NCI-H2196 treated with DMSO at 0.1 percent for 48 hours (cell line): ENCODE measurements at regions not wholly inside any gene's neighbourhood (a gene's known extent, or its start where the extent isn't known, plus 50 kb on each side); places are given as distances from the start of the nearest gene placed in this dataset.

Experiments
- DNase-seq: peaks from one replicate; lab custom pipeline; 2025; ENCODE audit not compliant: unreplicated experiment; lab: John Stamatoyannopoulos, UW

GRCh38 chr13:80671773-80672172 lies 330.8 kb upstream of the SPRY2 start:
- no peak for DNase-seq

DNA sequence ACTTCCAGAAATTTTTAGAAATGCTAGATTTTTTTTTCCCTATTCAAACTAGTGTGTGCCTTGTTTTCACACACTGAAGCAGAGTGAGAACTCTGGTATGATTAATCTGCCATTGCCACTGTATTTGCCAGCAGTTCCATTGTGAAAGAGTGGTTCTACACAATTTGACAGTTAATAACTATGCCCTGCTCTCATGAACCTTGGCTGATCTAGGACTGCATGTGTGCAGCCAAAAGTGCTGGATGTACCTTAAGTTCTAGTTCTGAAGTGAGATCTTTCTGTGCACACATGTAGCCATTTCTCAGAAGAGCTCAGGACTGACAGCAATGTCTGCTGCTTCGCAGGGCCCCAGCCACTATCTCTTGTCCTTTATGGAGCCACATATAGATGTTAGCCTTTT lies 328.2 kb upstream of the SPRY2 start:
- no peak for DNase-seq

DNA sequence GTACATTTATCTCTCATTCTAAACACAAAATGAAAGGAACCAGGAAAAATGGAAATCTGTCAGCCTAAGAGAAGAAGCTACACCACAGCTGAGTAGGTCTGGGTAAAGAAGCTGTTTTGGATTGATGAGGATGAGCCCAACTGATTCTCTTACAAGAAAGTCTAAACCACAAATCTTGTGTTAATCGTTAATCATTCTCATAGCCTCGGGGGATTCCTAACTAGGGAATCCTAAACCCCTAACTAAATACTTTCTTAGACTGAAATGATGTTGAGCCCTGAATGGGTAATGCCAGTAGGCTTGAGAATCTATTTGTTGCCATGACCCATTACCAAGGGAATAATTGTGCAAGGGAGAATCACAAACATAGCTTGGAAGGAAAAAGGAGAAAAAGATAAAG lies 327.5 kb upstream of the SPRY2 start:
- no peak for DNase-seq

DNA sequence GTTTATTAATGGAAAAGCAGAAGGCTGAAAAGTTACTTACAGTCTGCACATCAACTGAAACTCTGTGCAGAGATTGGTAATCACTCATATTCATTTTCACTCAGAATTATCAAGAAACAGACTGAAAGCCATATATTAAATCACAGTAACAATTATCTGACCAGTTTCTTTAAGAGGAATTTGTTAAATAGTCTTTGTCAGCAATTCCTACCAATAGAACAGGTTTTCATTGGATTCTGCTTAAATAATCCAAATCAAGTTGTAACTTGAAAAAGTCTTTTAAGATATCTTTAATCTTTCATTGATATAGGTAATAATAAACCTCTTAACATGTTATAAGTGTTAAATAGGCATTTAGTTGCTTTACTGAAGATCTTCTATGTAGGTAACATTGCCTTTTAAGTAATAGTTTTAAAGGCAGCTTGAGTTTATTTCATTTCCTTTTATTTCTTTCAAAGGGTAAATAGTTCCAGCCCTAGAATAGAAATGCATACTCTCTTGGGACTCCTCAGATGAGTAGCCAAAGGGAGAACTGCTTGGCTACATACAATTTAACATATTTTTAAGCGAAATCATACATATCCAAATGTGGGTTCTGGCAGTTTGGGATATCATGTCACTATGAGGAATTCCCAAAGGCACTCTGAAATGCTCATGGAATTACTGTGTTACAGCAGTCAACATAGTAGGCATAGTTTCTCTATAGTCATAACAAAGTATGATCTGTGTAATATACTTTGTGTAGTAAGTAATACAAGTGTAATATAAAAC lies 326.0 kb upstream of the SPRY2 start:
- no peak for DNase-seq

- no peak for DNase-seq
Observed at GRCh38 chr13:80665792-80666333, 324.9 kb upstream of the SPRY2 start.

DNA sequence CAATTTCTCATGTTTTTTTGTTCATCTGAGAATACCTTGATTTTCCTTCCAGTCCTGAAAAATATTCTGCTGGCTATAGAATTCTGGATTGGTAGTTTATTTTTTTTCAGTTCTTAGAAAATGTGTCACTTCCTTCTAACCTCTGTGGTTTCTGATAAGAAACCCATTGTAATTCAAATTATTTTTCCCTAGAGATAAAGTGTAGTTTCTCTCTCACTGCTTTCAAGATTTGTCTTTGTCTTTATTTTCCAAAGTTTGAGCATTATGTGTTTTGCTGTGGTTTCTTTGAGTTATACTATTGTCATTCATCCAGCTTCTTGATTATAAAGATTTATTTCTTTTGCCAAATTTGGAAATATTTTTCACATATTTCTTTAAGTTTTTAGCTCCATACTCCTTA lies 324.0 kb upstream of the SPRY2 start:
- DNase-seq: no peak

GRCh38 chr13:80663788-80664187 lies 322.9 kb upstream of the SPRY2 start:
- DNase-seq: no peak

GRCh38 chr13:80658705-80659104 lies 317.8 kb upstream of the SPRY2 start:
- DNase-seq: no peak

DNA sequence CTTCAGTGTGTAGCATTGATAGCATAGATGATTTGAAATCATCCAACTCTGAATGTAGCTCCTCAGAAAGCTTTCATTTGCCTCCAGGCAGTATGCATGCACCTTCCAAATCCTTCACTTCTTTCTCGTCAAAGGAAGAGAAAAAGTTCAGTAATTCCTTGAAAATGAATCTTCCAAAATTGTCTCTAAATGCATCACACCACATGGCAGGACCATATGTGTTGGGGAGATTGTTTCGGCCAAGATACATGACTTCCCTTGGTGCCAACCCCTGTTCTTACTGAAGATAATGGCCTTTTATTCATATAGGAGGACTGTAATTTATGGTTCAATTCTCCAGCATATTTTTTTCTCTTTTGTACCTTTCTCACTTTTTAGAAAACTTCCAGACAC lies 315.6 kb upstream of the SPRY2 start:
- DNase-seq: no peak

GRCh38 chr13:80655778-80656511 lies 315.0 kb upstream of the SPRY2 start:
- no peak for DNase-seq

DNA sequence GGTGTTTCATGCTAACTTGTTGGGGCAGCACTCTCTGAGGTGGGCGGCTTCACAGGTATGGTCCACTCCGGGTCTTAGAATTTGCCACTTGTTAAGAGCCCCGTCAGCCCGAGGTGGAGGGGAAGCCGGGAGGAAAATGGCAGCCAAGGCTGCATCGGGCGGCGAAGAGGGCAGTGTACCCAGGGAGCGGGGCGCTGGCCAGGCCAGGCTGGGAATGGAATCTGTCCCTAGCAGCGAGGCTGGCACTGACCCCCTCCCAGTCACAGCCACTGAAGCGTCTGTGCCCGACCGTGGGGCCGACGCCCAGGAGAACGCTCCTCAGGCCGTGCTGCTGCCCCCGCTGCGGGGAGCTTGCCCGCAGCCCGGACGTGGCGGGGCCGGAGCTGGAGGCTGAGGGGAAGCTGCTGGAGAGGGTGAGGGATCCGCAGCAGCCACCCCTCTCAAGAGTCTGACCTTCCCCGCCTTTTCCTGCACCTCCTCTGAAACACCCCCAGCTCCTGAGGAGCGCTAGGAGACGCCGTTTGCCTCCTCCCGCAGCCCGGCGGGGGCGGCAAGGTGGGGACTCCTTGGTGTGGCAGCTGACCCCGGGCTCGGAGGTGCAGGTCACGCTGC lies 313.8 kb upstream of the SPRY2 start:
- no peak for DNase-seq

DNA sequence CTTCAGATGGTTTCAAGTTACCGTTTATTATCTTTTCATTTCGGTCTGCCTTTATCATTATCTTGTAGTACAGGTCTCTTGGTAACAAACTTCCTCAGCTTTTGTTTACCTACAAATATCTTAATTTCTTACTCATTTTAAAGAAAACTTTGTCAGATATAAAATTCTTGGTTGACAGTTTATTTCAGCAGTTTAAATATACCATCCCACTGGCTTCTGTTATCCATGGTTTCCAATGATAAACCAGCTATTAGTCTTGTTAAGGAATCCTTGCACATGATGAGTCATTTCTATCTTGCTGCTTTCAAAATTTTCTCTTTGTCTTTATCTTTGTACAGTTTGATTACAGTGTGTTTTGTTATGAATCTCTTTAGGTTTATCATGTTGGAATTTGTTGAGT lies 308.3 kb upstream of the SPRY2 start:
- no peak for DNase-seq

DNA sequence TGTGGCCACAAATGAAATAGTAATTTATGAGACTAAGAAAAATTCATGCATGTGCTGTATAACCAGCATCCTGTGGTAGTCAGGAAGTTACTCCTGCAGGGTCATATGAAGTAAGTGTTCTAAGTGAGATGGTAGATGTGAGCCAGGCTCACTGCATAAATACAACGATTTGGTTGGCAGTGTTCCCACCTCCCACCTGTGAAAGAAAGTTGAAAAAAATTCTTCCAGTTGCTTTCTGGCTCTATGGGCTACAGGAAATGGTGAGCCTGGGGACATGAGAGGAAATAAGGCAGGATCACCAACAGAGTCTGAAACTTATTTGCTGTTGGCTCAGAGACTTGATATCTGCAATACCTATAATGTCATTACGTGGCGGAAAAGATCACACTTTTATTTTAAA lies 301.7 kb upstream of the SPRY2 start:
- no peak for DNase-seq

- DNase-seq: no peak
Observed at GRCh38 chr13:80633251-80633650, 292.3 kb upstream of the SPRY2 start.

DNA sequence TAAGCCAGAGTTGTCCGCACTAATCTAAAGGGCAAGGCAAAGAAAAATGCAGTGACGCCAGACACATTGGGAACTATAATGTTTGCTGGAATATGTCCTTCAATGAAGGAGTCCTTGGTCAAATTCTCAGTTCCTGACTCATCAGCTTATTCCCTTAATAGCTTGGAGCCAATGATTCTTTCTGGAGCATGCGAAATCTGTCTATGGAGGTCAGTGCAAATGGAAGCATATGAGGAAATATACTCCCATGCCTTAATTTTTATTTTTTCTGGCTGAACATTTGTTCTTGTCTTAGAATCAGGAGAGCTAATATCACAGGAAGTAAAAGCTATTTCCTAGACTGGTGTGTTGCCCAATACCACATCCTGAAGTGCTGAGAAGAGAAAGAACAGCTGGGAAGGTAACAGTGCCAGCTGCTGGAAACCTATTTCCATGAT lies 289.8 kb upstream of the SPRY2 start:
- no peak for DNase-seq

DNA sequence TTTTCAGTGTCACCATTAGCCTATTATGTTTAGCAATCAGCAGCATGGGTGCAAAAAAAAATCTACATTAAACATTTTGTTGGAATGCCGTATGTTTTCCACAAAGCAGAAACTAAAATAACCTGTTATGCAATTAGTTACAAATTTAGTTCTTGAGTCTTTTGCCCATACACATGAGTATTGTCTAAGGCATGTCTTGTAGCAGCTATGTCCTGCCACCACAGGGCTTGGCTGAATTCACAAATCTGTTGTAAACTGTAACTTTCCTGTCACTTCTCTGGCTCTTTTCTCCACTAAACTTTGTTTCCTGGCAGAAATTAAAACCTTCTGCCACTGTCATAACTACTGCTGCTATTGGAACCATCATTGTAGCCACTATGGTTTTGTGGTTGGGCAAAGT lies 277.9 kb upstream of the SPRY2 start:
- DNase-seq: no peak

DNA sequence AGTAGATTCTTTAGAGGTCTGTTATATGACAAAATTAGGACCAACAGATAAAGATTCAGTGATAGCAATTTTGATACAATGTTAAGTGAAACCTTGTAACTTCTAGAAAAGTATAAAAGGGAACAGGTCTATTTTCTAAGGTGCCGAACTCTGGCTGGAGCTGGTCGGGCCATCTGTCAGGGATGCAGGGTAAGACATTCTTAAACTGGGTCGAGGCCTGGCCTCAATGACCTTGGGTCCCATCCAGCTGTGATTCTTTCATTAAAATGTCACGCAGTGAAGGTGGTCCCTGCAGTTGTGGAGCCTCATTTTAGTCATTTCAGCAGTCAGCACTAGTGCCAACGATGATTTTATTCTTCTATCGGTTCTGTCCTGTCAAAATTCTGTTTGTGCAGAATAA lies 271.9 kb upstream of the SPRY2 start:
- DNase-seq: no peak

GRCh38 chr13:80611310-80611709 lies 270.4 kb upstream of the SPRY2 start:
- no peak for DNase-seq

GRCh38 chr13:80605716-80606115 lies 264.8 kb upstream of the SPRY2 start:
- DNase-seq: no peak

DNA sequence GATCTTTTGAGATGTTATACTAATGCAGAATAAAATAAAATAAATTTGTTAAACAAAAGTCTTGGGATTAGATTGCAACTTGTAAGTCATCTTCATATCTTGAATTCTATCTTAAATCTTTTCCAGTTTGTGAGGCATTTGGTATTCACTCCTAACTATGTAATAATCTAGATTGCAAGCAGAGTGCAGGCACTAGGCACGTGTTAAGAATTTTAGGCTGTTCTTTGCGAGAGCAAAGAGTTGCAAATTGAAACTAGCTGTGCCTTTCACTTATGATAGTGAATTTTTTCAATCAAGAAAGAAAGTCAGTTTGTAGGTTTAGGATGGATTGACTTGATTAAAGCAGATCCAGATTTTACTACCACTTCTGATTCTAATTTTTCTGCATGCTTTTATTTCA lies 264.1 kb upstream of the SPRY2 start:
- DNase-seq: no peak

DNA sequence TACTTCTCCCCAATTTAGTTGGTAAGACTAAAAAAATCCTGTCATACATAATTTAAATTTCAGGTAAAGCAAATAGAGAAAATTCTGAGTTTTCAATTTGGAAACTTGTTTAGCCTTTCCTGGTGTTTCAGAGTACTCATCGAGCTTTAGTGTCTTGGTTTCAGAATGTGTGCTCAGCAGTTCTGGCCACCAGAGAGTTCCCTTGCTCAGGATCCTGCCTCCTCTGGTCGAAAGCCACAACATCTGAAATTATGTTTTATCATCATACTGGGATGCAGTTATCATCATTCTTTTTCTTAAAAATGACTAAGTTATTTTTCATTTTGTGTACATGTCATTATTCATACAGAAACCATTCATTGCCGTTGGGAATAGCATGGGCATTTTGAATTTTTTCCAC lies 263.2 kb upstream of the SPRY2 start:
- DNase-seq: no peak

DNA sequence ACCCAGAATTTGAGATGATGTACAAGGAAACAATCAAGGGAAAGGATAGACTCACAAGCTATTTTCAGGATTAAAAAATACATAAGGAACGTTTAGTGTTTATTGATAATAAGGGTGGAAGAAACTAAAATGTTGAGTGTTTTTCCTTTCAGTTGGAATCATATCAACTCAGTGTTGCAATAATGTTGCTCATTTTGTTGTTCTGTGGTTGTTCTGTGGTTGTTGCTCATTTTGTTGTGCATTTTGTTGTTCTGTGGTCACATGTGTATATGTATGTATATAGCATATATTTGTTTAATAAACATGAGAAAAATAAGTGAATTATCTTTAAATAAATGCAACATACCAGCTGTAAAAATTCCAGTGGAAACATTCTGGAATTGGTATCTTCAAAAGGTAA lies 262.4 kb upstream of the SPRY2 start:
- DNase-seq: no peak
